ENCODE measurements at regions not wholly inside any gene's neighbourhood (a gene's known extent, or its start where the extent isn't known, plus 50 kb on each side); places are given as distances from the start of the nearest gene placed in this dataset.

- H3K9ac ChIP-seq (ENCODE audit: low read length in 3 of 3): no peak overlapping the region
- peak; percentile 15 for TF ChIP-seq CTCF (IDR thresholded peaks at IDR 0.05; ENCODE audit: borderline replicate concordance, extremely low read depth, insufficient read depth)
- no peaks in the 10 kb centered on the region for H3K4me1 ChIP-seq (ENCODE audit: control insufficient read depth in 2 of 3, insufficient read depth in 2 of 3, low read depth in 1 of 3, low read length in 3 of 3)
- H3K27me3 ChIP-seq (ENCODE audit: control insufficient read depth, insufficient read depth, low read length): peaks cover 2% of the 10 kb centered on the region
- FAIRE-seq: no peak
- H3K4me3 ChIP-seq (ENCODE audit: low read length in 3 of 3): no peak overlapping the region
- intact Hi-C loops (cut with DNase I): no loop called here
- H3K27ac ChIP-seq (ENCODE audit: low read depth in 2 of 2, low read length in 2 of 2): no peak overlapping the region
- H3K36me3 ChIP-seq (ENCODE audit: control insufficient read depth in 2 of 3, insufficient read depth in 3 of 3, low read length in 3 of 3): no peaks in the 10 kb centered on the region
- DNase-seq: peak in 3 of 5 donors; percentile 12 to 28 (median 17)
- no peaks in the 10 kb centered on the region for H3K9me3 ChIP-seq (ENCODE audit: control insufficient read depth in 2 of 3, insufficient read depth in 1 of 3, low read length in 3 of 3)
These were observed 88.4 kb downstream of the FRMPD3 start for GRCh38 chrX:107537815-107538214.

- FAIRE-seq: no peak
These were observed 87.1 kb upstream of the PRPS1 start for GRCh38 chrX:107541244-107541643.

GRCh38 chrX:107542040-107542439 is 86.3 kb upstream of the PRPS1 start:
- no peaks in the 10 kb centered on the region for H3K4me1 ChIP-seq (ENCODE audit: control insufficient read depth in 2 of 3, insufficient read depth in 2 of 3, low read depth in 1 of 3, low read length in 3 of 3)
- FAIRE-seq (no peak), DNase-seq (no peak)
- intact Hi-C loops (cut with DNase I): no loop called here
- no peak overlapping the region for H3K4me3 ChIP-seq (ENCODE audit: low read length in 3 of 3)
- no peak overlapping the region for H3K9ac ChIP-seq (ENCODE audit: low read length in 3 of 3)
- no peak for TF ChIP-seq CTCF (IDR thresholded peaks at IDR 0.05; ENCODE audit: borderline replicate concordance, extremely low read depth, insufficient read depth)
- H3K27me3 ChIP-seq (ENCODE audit: control insufficient read depth, insufficient read depth, low read length): no peaks in the 10 kb centered on the region
- no peaks in the 10 kb centered on the region for H3K36me3 ChIP-seq (ENCODE audit: control insufficient read depth in 2 of 3, insufficient read depth in 3 of 3, low read length in 3 of 3)
- no peak overlapping the region for H3K27ac ChIP-seq (ENCODE audit: low read depth in 2 of 2, low read length in 2 of 2)
- no peaks in the 10 kb centered on the region for H3K9me3 ChIP-seq (ENCODE audit: control insufficient read depth in 2 of 3, insufficient read depth in 1 of 3, low read length in 3 of 3)

More at GRCh38 chrX:107541244-107541643, 87.1 kb upstream of the PRPS1 start:
- H3K36me3 ChIP-seq (ENCODE audit: control insufficient read depth in 2 of 3, insufficient read depth in 3 of 3, low read length in 3 of 3): no peaks in the 10 kb centered on the region
- no peaks in the 10 kb centered on the region for H3K4me1 ChIP-seq (ENCODE audit: control insufficient read depth in 2 of 3, insufficient read depth in 2 of 3, low read depth in 1 of 3, low read length in 3 of 3)
- H3K9me3 ChIP-seq (ENCODE audit: control insufficient read depth in 2 of 3, insufficient read depth in 1 of 3, low read length in 3 of 3): no peaks in the 10 kb centered on the region
- no peak for TF ChIP-seq CTCF (IDR thresholded peaks at IDR 0.05; ENCODE audit: borderline replicate concordance, extremely low read depth, insufficient read depth)
- intact Hi-C loops (cut with DNase I): no loop called here
- H3K27me3 ChIP-seq (ENCODE audit: control insufficient read depth, insufficient read depth, low read length): no peaks in the 10 kb centered on the region
- H3K27ac ChIP-seq (ENCODE audit: low read depth in 2 of 2, low read length in 2 of 2): no peak overlapping the region
- no peak overlapping the region for H3K9ac ChIP-seq (ENCODE audit: low read length in 3 of 3)
- no peak for DNase-seq
- H3K4me3 ChIP-seq (ENCODE audit: low read length in 3 of 3): no peak overlapping the region

GRCh38 chrX:107542500-107542899 is 85.8 kb upstream of the PRPS1 start:
- no peak for TF ChIP-seq CTCF (IDR thresholded peaks at IDR 0.05; ENCODE audit: borderline replicate concordance, extremely low read depth, insufficient read depth)
- DNase-seq (peak in 2 of 5 donors; percentile 8 to 18), FAIRE-seq (no peak)
- Histone ChIP-seq H3K27me3 (ENCODE audit: control insufficient read depth, insufficient read depth, low read length) (no peaks in the 10 kb centered on the region), H3K27ac (ENCODE audit: low read depth in 2 of 2, low read length in 2 of 2) (no peak overlapping the region), H3K4me1 (ENCODE audit: control insufficient read depth in 2 of 3, insufficient read depth in 2 of 3, low read depth in 1 of 3, low read length in 3 of 3) (no peaks in the 10 kb centered on the region), H3K9ac (ENCODE audit: low read length in 3 of 3) (no peak overlapping the region), H3K36me3 (ENCODE audit: control insufficient read depth in 2 of 3, insufficient read depth in 3 of 3, low read length in 3 of 3) (no peaks in the 10 kb centered on the region), H3K4me3 (ENCODE audit: low read length in 3 of 3) (no peak overlapping the region), H3K9me3 (ENCODE audit: control insufficient read depth in 2 of 3, insufficient read depth in 1 of 3, low read length in 3 of 3) (no peaks in the 10 kb centered on the region)
- intact Hi-C loops (cut with DNase I): no loop called here
